ENCODE measurements at regions not wholly inside any gene's neighbourhood (a gene's known extent, or its start where the extent isn't known, plus 50 kb on each side); places are given as distances from the start of the nearest gene placed in this dataset.

DNA sequence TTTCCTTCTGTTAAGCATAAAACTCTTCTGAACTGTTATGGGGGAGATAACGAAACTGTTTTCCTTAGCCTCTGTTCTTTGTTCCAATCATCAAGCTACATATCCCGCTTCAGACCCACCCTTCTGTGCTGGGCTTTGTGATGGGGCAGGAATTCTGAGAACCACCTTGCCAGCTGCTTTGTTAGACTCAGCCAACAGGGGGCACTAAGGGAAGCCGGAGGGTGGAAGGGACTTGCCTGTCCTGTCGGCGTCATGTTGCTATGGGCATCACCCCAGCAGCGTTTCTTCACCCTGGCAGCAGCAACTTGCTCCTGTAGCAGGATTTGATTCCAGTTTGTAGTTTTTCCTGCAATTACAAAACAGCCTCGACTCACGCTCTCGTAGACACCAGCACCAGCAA lies 169.1 kb downstream of the CAAP1 start:
- H3K14ac ChIP-seq (ENCODE audit: insufficient read length), result no peak overlapping the region
- H3K27me3 ChIP-seq (replicated peaks in 1 of 4; ENCODE audit: control insufficient read depth in 3 of 4, extremely low read depth in 1 of 4, insufficient read depth in 3 of 4, low read length in 3 of 4), result no peaks in the 10 kb centered on the region
- WGBS, 2 experiments (ENCODE audit: extremely low coverage in 1 of 2, insufficient coverage in 1 of 2, insufficient read length in 1 of 2, insufficient replicate concordance in 2 of 2, low coverage in 1 of 2, low lambda C conversion rate in 2 of 2, missing lambda C conversion rate in 1 of 2), result 44% methylated on average over 9 of the region's 9 CpGs; no CpG with 5 or more reads in 1 of the 2 experiments
- H3K9me3 ChIP-seq (ENCODE audit: insufficient read depth in 2 of 2, low read depth in 1 of 2, low read length in 1 of 2), result no peaks in the 10 kb centered on the region
- H3K4me3 ChIP-seq (ENCODE audit: extremely low read depth in 1 of 4, insufficient read depth in 2 of 4, low read depth in 3 of 4, low read length in 4 of 4), result no peak overlapping the region
- H2BK5ac ChIP-seq (ENCODE audit: low read depth, low read length), result no peak overlapping the region
- no peak overlapping the region for H4K5ac ChIP-seq (ENCODE audit: insufficient read length, low read depth, low read length)
- H3K27ac ChIP-seq (ENCODE audit: low read depth, low read length), result no peak overlapping the region
- no peak overlapping the region for H2AK5ac ChIP-seq (ENCODE audit: low read depth, low read length)
- POLR2A ChIA-PET (ENCODE audit: partially characterized antibody), result interaction anchor here (0.6 to 2.2 kb wide), 3 partner anchors 23 to 169 kb away, joined by 3 to 6 read pairs (median 3); partner anchors contain the start of gene CAAP1
- no peak overlapping the region for H2BK120ac ChIP-seq (replicated peaks; ENCODE audit: low read depth, low read length)
- no peak overlapping the region for H3K18ac ChIP-seq (ENCODE audit: extremely low read depth, low read length)
- no peak overlapping the region for H4K8ac ChIP-seq (ENCODE audit: extremely low read depth, insufficient read depth, low read length)
- peak; percentile 56 to 89 for DNase-seq (ENCODE audit: low read depth in 1 of 2, low spot score in 2 of 2)
- no peak overlapping the region for H3K23ac ChIP-seq (ENCODE audit: insufficient read length)
- H2AFZ ChIP-seq (ENCODE audit: low read length), result no peak overlapping the region
- peak; percentile 92 for FAIRE-seq
- CTCF ChIA-PET (ENCODE audit: partially characterized antibody), result interaction anchor here (0.6 to 3.1 kb wide), 39 partner anchors 10 to 1068 kb away, joined by 3 to 26 read pairs (median 3); no protein-coding TSS in a partner anchor
- no peak overlapping the region for H4K91ac ChIP-seq (replicated peaks; ENCODE audit: insufficient read length, low read length)
- H3K56ac ChIP-seq (replicated peaks; ENCODE audit: insufficient read length, low read depth, low read length), result no peak overlapping the region
- no peaks in the 10 kb centered on the region for H4K20me1 ChIP-seq (replicated peaks in 1 of 2; ENCODE audit: control insufficient read depth in 1 of 2, insufficient read depth in 2 of 2, low read length in 2 of 2)
- no peaks in the 10 kb centered on the region for H3K36me3 ChIP-seq (ENCODE audit: control insufficient read depth in 2 of 4, insufficient read depth in 4 of 4, low read length in 3 of 4)
- no peak overlapping the region for H2BK20ac ChIP-seq (ENCODE audit: low read length)
- no peak overlapping the region for H3K4ac ChIP-seq (replicated peaks; ENCODE audit: insufficient read length, low read depth, low read length)
- H3K4me2 ChIP-seq (ENCODE audit: insufficient read depth in 1 of 2, low read depth in 2 of 2, low read length in 2 of 2), result peak overlapping the region in 1 of 2 experiments; percentile 49; a peak in 1 of 4 replicates
- H2BK12ac ChIP-seq (ENCODE audit: low read depth, low read length), result no peak overlapping the region
- no peaks in the 10 kb centered on the region for H3K79me2 ChIP-seq (ENCODE audit: control insufficient read depth in 1 of 2, insufficient read depth in 2 of 2, low read length in 2 of 2)
- no peaks in the 10 kb centered on the region for H3K23me2 ChIP-seq (ENCODE audit: low read depth, low read length)
- H3K9ac ChIP-seq (replicated peaks in 1 of 4; ENCODE audit: extremely low read depth in 1 of 4, low read depth in 3 of 4, low read length in 3 of 4), result no peak overlapping the region
- no peaks in the 10 kb centered on the region for H3K79me1 ChIP-seq (ENCODE audit: low read depth, low read length)
- H2BK15ac ChIP-seq (ENCODE audit: low read length), result no peak overlapping the region
- TF ChIP-seq RAD21 (IDR thresholded peaks at IDR 0.05 in 1 of 2, conservative IDR thresholded peaks at IDR 0.05 in 1 of 2; ENCODE audit: low read depth in 2 of 2, low read length in 2 of 2), result peak; percentile 73 to 79
- TF ChIP-seq, protein P1, sequence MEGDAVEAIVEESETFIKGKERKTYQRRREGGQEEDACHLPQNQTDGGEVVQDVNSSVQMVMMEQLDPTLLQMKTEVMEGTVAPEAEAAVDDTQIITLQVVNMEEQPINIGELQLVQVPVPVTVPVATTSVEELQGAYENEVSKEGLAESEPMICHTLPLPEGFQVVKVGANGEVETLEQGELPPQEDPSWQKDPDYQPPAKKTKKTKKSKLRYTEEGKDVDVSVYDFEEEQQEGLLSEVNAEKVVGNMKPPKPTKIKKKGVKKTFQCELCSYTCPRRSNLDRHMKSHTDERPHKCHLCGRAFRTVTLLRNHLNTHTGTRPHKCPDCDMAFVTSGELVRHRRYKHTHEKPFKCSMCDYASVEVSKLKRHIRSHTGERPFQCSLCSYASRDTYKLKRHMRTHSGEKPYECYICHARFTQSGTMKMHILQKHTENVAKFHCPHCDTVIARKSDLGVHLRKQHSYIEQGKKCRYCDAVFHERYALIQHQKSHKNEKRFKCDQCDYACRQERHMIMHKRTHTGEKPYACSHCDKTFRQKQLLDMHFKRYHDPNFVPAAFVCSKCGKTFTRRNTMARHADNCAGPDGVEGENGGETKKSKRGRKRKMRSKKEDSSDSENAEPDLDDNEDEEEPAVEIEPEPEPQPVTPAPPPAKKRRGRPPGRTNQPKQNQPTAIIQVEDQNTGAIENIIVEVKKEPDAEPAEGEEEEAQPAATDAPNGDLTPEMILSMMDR (IDR thresholded peaks at IDR 0.05; ENCODE audit: control extremely low read depth in 1 of 3, insufficient read depth in 1 of 3, low read depth in 1 of 3, low read length in 3 of 3), result peak; percentile 79 to 95 (median 84)
- TF ChIP-seq, protein P2, sequence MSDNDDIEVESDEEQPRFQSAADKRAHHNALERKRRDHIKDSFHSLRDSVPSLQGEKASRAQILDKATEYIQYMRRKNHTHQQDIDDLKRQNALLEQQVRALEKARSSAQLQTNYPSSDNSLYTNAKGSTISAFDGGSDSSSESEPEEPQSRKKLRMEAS (IDR thresholded peaks at IDR 0.05), result no peak
- TF ChIP-seq SIN3A (conservative IDR thresholded peaks at IDR 0.05 in 1 of 2, IDR thresholded peaks at IDR 0.05 in 1 of 2; ENCODE audit: low read depth in 1 of 2, low read length in 2 of 2), result peak in 1 of 2 experiments; percentile 51; a peak in 1 of 4 replicates
- no peak for TF ChIP-seq CBX5 (IDR thresholded peaks at IDR 0.05; ENCODE audit: low read depth, low read length)
- 0 out of 2 replicates have a peak, but pooled peaks have one; percentile 24 for TF ChIP-seq CEBPB (IDR thresholded peaks at IDR 0.05; ENCODE audit: low read depth, low read length)
- TF ChIP-seq CREB1 (IDR thresholded peaks at IDR 0.05), result 0 out of 2 replicates have a peak, but pooled peaks have one; percentile 28
- TF ChIP-seq YY1 (IDR thresholded peaks at IDR 0.05; ENCODE audit: low read depth, low read length), result peak; percentile 53; the same call in 1 of the 2 replicates
- peak; percentile 73 for TF ChIP-seq TEAD4 (IDR thresholded peaks at IDR 0.05; ENCODE audit: low read depth, low read length)
- H3K4me1 ChIP-seq (replicated peaks in 1 of 4; ENCODE audit: control insufficient read depth in 3 of 4, insufficient read depth in 4 of 4, low read length in 3 of 4), result no peaks in the 10 kb centered on the region; a peak in 2 of 7 replicates
